GM18951 (cell line): ENCODE measurements at regions not wholly inside any gene's neighbourhood (a gene's known extent, or its start where the extent isn't known, plus 50 kb on each side); places are given as distances from the start of the nearest gene placed in this dataset.
"Not testable (repeated sequence)": the region's sequence is repeated elsewhere in the genome, so short reads cannot be mapped to it uniquely, and the experiment has no call there.

ENCODE experiments used
- POLR2A ChIP-seq: IDR thresholded peaks from 4 replicates; pipeline ENCODE4 v1.6.1; 2011; ENCODE audit warnings: mild to moderate bottlenecking; ENCODE audit not compliant: insufficient read length, insufficient read depth; ENCODE audit errors: extremely low read depth
- in situ Hi-C: fragments of 300-500 bp; cut with MboI; formaldehyde crosslinking; loops from one replicate; pipeline ENCODE4 v1.12.0; 2022; ENCODE audit warnings: low sequenced_read_pairs, mixed read lengths, inconsistent platforms; ENCODE audit not compliant: unreplicated experiment

DNA sequence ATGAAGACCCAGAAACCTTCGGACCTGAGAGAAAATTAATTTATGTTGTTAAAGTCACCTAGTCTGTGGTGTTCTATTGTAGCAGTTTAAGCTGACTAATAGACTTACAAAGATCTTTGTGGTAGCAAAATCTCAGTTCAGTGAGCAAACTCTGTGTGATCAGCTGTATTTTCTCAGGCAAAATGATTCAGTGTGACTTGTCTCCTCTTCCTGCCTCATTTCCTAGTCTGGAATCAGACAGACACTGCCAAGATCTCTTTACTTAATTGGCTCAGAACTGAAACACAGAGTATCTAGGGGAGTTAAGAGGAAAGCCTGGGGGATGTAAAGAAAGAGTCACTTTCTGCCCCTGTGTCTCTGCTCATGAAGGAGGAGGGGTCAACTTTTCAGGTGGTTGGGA, 564.7 kb downstream of the KCNA4 start:
- no peak for TF ChIP-seq POLR2A
- in situ Hi-C loops, result no loop called here

DNA sequence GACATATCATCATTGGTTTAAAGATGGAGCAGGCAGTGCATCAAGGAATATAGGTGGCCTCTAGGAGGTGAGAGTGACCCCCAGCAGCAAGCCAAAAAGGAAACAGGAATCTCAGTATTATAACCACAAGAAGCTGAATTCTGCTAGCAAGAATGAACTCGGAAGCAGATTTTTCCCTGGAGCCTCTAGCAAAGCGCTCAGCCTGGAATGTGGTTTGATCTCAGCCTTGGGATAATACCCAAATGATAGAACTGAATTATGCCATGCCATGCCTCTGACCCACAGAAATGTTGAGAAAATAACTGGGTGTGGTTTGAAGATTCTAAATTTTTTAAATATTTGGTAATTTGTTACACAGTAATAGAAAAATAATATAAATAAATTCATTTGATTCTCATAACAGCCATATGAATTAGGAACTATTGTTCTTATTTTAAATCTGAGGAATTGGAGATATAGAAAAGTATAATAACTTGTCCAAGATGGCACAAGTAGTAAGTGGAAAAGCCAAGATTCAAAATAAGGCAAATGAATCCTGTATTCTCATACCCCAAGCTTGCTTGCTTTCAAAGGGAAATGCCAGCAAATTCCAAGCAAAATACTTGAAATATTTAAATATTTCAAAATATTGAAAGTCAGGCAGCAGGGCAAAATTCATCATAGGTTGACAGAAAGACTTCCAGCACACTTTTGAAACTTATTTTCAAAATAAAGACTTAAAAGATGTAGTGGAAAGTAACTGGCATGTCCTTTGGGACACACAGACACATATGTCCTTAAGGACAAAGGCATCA, 567.4 kb downstream of the KCNA4 start:
- TF ChIP-seq POLR2A, result no peak
- in situ Hi-C loops, result no loop called here

DNA sequence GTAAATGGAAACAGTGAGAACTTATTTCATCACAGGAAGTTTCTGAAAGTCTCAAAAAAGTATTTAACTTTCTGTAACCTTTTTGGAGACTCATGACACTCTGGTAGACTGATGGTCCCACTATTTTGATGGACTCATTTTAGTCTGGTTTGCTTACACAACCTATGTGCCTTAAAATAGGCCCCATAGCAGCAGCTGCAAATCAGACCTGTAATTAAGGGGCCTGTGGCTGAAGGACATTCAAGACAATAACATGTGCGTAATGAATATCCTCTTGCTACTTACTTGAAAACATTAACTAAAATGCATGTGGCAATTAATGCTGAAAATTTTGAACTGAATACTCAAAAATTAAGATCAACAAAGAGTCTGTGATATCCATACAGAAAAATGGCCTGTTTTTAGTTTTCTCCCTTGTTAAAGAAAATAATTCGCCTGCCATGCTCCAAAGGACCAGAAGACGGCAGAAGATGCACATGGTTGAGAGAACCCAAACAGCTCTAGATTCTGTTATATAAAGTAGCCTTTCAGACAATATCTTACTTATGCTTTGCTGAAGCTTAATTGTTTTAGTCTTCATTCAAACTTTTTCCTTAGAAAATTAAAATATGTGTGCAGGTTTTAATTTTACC, 568.5 kb downstream of the KCNA4 start:
- in situ Hi-C loops, result no loop called here
- TF ChIP-seq POLR2A, result no peak

DNA sequence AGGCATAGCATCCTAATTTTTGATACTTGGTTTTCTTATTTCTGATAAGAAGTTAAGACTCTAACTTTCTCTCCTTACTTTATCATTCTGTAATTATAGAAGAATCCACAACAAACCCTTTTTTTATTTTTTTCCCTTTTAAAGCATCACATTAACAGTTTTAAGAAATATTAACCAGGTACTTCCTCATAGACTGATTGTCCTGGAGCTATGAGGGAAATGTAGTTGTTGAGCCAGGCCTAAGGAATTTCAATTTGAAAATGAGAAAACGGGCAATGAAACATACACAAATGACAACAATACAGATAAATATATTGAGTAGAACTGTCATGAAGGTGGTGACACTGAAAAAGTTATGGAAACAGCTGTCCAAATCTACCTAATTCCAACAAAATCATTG, 569.0 kb downstream of the KCNA4 start:
- TF ChIP-seq POLR2A, result no peak
- in situ Hi-C loops, result no loop called here

DNA sequence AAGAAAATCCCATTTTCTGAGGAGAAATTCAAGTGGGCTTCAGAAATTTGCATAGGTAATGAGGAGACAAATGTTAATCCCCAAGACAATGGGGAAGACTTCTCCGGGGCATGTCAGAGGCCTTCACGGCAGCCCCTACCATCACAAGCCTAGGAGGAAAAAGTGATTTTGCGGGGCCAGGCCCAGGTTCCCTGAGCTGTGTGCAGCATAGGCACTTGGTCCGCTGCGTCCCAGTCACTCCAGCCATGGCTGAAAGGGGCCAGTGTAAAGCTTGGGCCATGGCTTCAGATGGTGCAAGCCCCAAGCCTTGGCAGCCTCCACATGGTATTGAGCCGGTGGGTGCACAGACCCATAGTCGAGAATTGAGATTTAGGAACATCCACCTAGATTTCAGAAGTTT, 570.7 kb downstream of the KCNA4 start:
- no peak for TF ChIP-seq POLR2A
- in situ Hi-C loops, result no loop called here

DNA sequence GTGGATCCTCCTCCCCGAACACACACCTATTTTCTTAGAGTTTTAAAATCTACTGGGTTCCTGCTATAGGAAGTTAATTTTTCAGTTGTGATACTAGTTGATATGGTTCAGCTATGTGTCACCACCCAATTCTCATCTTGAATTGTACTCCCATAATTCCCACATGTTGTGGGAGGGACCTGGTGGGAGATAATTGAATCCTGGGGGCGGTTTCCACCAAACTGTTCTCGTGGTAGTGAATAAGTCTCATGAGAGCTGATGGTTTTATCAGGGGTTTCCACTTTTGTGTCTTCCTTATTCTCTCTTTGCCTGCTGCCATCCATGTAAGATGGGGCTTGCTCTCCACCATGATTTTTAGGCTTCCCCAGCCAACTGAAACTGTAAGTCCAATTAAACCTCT, 571.6 kb downstream of the KCNA4 start:
- in situ Hi-C loops, result not testable (repeated sequence)

DNA sequence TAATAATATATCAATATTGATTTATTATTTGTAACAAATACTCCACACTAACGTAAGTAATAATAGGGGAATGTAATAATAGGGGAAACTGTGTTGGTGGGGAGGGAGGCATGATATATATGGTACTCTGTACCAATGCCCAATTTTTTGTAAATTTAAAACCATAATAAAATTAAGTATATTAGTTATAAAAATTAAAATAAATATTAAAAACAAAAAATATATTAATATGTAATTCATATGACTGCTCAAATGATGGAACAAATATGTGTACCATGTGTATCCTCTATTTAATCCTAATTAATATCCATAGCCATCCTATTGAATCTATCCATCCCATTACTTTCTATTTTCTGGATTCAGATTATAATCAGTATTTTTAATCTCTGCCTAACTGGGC, 578.0 kb downstream of the KCNA4 start:
- TF ChIP-seq POLR2A, result no peak
- in situ Hi-C loops, result no loop called here

DNA sequence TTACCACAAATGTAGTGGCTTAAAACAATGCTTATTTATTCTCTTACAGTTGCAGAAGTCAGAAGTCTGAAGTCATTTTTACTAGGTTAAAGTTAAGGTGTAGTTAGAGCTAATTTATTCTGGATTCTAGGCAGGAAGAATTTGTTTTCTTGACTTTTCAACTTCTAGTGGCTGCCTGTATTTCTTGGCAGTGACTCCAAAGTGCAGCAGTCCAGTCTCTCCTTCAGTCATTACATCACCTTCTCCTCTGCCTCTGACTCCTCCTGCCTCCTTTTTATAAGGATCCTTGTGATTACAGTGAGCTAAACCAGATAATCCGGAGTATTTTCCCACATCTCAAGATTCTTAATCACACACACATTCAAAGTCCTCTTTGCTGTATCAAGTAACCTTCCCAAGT, 581.4 kb downstream of the KCNA4 start:
- TF ChIP-seq POLR2A, result no peak
- in situ Hi-C loops, result no loop called here

DNA sequence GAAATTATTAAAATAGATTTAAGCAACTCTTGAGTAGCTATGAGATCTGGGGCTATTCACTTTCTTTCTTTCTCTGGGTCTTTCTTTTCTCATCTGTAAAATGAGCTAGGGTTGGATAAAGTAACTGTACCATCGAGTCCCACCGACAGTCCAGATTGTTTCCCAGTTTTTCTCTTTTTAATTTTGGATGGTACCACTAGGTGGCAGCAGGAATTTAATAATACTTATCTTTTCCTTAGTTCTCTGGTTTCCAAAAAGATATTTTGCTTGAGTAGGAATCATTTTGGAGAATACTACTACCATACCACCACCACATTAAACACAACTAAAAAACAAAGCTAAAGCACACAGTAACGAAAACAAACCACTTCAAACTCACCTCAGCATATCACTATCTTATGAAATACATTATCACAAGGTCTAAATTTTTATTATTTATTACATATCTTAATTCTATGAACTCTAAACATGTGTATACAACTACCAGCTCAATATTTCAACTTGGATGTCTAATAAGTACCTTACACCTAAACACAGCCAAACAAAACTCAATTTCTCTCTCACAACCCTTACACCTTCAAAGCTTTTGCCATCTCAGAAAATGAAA, 584.0 kb downstream of the KCNA4 start:
- no peak for TF ChIP-seq POLR2A
- in situ Hi-C loops, result no loop called here

DNA sequence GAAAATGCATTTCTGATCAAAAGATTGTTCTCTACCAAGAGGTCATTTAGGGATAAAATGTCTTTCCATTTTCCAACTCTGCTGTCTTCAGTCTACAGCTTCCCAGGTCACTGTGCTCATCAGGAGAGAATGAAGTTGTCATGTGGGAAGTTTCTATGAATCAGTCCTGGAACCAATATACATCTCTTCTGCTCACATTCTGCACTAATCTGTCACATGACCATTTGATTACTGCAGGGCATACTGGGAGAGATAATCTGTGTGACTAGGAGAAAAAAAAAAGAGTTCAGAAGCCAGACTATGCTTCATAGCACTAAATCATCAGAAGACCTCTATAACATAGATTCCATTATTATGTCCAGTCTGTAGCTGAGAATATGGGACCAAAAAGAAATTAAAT, 611.5 kb downstream of the KCNA4 start:
- no peak for TF ChIP-seq POLR2A
- in situ Hi-C loops, result no loop called here

DNA sequence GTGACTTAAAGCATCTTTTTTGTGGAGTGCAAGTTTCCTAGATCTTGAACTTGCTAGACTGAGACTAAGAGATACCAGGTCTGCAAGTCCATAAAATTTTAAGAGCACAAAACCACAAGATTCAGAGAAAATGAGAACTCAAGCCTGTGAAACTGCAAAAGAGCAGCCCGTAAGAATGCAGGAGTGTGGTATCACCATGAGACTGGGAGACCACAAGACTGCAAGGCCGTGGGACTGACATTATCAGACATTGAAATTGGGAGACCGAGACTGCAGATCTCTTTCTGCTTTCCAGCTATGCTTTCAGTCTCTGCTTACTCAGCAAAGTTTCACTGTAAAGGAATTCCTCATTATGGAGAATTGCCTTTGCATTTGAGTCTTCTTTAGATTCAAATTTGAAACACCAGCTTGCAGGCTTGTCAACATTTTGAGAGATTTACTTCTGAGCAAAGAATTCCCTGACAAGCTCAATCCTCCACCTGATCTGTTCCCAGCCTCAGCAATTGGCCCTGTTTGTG, 621.2 kb downstream of the KCNA4 start:
- in situ Hi-C loops, result no loop called here
- TF ChIP-seq POLR2A, result no peak

DNA sequence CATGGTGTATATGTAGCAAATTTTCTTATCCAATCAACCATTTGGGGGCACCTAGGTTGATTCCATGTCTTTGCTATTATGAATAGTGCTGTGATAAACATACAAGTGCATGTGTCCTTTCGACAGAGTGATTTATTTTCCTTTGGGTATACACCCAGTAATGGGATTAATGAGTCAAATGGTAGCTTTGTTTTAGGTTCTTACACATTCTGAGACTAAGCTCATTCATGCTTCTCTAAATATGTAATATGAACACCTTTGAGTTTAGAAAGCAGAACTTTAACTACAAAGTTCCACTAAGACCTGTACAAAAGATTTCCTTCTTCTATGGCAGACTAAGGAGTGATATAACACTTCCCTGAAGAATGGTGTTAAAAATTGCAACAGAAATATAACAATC, 627.0 kb downstream of the KCNA4 start:
- in situ Hi-C loops, result no loop called here
- TF ChIP-seq POLR2A, result no peak

DNA sequence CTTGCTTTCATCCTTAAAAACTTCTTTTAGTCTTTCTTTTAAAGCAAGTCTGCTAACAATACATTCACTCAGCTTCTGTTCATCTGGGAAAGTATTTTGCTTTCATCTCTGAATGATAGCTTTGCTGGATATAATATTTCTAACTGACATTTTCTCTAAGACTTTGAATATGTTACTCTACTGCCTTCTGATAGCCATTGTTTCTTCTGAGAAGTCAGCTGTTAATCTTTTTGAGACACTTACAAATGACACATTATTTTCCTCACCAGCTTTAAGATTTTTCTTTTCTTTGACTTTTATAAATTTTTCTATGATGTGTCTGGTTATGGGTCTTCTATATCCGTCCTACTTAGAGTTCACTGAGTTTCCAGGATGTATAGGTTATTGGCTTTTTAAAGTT, 643.1 kb downstream of the KCNA4 start:
- no peak for TF ChIP-seq POLR2A
- in situ Hi-C loops, result no loop called here

DNA sequence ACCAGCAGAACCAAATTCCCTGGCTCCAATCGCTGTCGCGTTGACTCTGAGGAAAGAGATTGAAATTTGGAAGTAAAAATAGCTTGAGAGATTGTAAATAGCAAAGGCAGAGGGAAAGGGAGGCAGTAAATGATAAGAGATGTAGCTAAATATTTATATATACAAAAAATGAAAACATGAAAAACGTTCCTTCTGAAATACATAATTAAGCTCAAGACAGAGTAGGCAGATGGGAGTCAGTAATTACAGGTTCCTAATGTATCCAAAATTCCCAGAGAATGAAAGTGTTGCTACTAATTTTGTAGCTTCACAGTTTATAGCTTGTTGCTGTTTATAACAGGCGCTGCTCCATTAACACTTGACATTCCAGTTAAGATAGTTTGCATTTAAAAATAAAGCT, 648.7 kb downstream of the KCNA4 start:
- TF ChIP-seq POLR2A, result no peak
- in situ Hi-C loops, result no loop called here
